A549 (cell line): ENCODE measurements at regions not wholly inside any gene's neighbourhood (a gene's known extent, or its start where the extent isn't known, plus 50 kb on each side); places are given as distances from the start of the nearest gene placed in this dataset.

Experiments used
- CTCF ChIP-seq: fragments of >200 bp; sonication (Bioruptor Twin); formaldehyde crosslinking; IDR thresholded peaks from 3 replicates; pipeline ENCODE4 v1.5.1; 2016
- E2F6 ChIP-seq: IDR thresholded peaks from 2 replicates; pipeline ENCODE4 v1.6.1; 2012; ENCODE audit warnings: low read depth, borderline replicate concordance
- FOSB ChIP-seq: fragments of 250-450 bp; sonication (Bioruptor Pico); IDR thresholded peaks from 2 replicates; pipeline ENCODE4 v1.5.0; 2020; ENCODE audit warnings: mild to moderate bottlenecking, moderate library complexity
- MAX ChIP-seq: IDR thresholded peaks from 2 replicates; pipeline ENCODE4 v1.6.1; 2012
- MAZ ChIP-seq: fragments of 150-350 bp; IDR thresholded peaks from 2 replicates; pipeline ENCODE4 v1.6.1; 2014; ENCODE audit warnings: antibody characterized with exemption, low read depth, low read length, borderline replicate concordance
- POLR2A ChIP-seq: IDR thresholded peaks from 2 replicates; pipeline ENCODE4 v1.6.1; 2012; ENCODE audit warnings: mild to moderate bottlenecking, low read length
- REST ChIP-seq: fragments of 200-600 bp; sonication (generic); IDR thresholded peaks from 2 replicates; pipeline ENCODE4 v1.6.1; 2016; ENCODE audit warnings: antibody characterized with exemption, mild to moderate bottlenecking, moderate library complexity

GRCh38 chr7:155144371-155144770 is 74.2 kb downstream of the HTR5A start:
- TF ChIP-seq CTCF (no peak), REST (no peak), E2F6 (no peak), POLR2A (no peak), MAZ (no peak), FOSB (no peak), MAX (no peak)
